CD8-positive, alpha-beta memory T cell (primary cell): ENCODE measurements at regions not wholly inside any gene's neighbourhood (a gene's known extent, or its start where the extent isn't known, plus 50 kb on each side); places are given as distances from the start of the nearest gene placed in this dataset.

Source experiments
- CTCF ChIA-PET: fragments of 350-600 bp; sonication (Branson Sonifier 250); formaldehyde crosslinking; loops from one replicate; lab custom pipeline; 2021; ENCODE audit warnings: antibody characterized with exemption; lab: Charles Lee
- POLR2A ChIA-PET: fragments of 350-600 bp; sonication (Branson Sonifier 250); formaldehyde crosslinking; loops from one replicate; lab custom pipeline; 2021; ENCODE audit warnings: antibody characterized with exemption; lab: Charles Lee
- DNase-seq, 5 donors: peaks; one replicate each; pipeline versions ENCODE4 v3.0.0 to v3.0.0-alpha.2; 2020 to 2022; ENCODE audit warnings: mixed read lengths in 1 of 5
- H3K27ac ChIP-seq: one replicate; pipeline ENCODE4 v1.7.0; 2013; ENCODE audit warnings: low read depth, mild to moderate bottlenecking, low read length, moderate library complexity
- H3K27me3 ChIP-seq: 2 replicates; pipeline ENCODE4 v1.7.0; 2013; ENCODE audit warnings: low read length, mild to moderate bottlenecking; ENCODE audit not compliant: insufficient read depth, poor library complexity, severe bottlenecking
- H3K36me3 ChIP-seq: 2 replicates; pipeline ENCODE4 v1.7.0; 2013; ENCODE audit warnings: mild to moderate bottlenecking, low read length, moderate library complexity; ENCODE audit not compliant: insufficient read depth
- H3K4me1 ChIP-seq: 2 replicates; pipeline ENCODE4 v1.7.0; 2013; ENCODE audit warnings: mild to moderate bottlenecking, low read length, moderate library complexity; ENCODE audit not compliant: insufficient read depth
- H3K4me3 ChIP-seq: 2 replicates; pipeline ENCODE4 v1.7.0; 2013; ENCODE audit warnings: mild to moderate bottlenecking, low read length
- H3K9me3 ChIP-seq: 2 replicates; pipeline ENCODE4 v1.7.0; 2013; ENCODE audit warnings: mild to moderate bottlenecking, low read length
- H3K27ac Mint-ChIP-seq, 8 donors: one replicate each; pipeline ENCODE4 v1.8.0; 2020 to 2021; ENCODE audit warnings: mixed read lengths in 8 of 8, mild to moderate bottlenecking in 6 of 8, inconsistent platforms in 3 of 8, moderate library complexity in 3 of 8
- H3K27me3 Mint-ChIP-seq, 2 donors: one replicate each; pipeline ENCODE4 v1.8.0; 2020 to 2021; ENCODE audit warnings: mixed read lengths in 2 of 2, mild to moderate bottlenecking in 1 of 2, moderate library complexity in 1 of 2
- H3K36me3 Mint-ChIP-seq, 3 donors: one replicate each; pipeline ENCODE4 v1.8.0; 2020 to 2021; ENCODE audit warnings: mixed read lengths in 3 of 3, inconsistent platforms in 1 of 3, mild to moderate bottlenecking in 1 of 3
- H3K4me1 Mint-ChIP-seq, 3 donors: one replicate each; pipeline ENCODE4 v1.8.0; 2020 to 2021; ENCODE audit warnings: mixed read lengths in 3 of 3, inconsistent platforms in 1 of 3, mild to moderate bottlenecking in 1 of 3
- H3K4me3 Mint-ChIP-seq, 7 donors: one replicate each; pipeline ENCODE4 v1.8.0; 2020 to 2021; ENCODE audit warnings: mixed read lengths in 7 of 7, mild to moderate bottlenecking in 6 of 7, moderate library complexity in 4 of 7, inconsistent platforms in 2 of 7
- H3K9me3 Mint-ChIP-seq, 5 donors: one replicate each; pipeline ENCODE4 v1.8.0; 2020 to 2022; ENCODE audit warnings: mixed read lengths in 5 of 5, mild to moderate bottlenecking in 3 of 5, moderate library complexity in 2 of 5, inconsistent platforms in 1 of 5

GRCh38 chr14:89495718-89496117, 78.7 kb upstream of the FOXN3 start:
- Histone ChIP-seq H3K4me1 (no peaks in the 10 kb centered on the region), H3K27me3 (no peaks in the 10 kb centered on the region), H3K27ac (no peak overlapping the region), H3K4me3 (no peak overlapping the region), H3K36me3 (peaks cover 8% of the 10 kb centered on the region), H3K9me3 (no peaks in the 10 kb centered on the region)
- no peaks in the 10 kb centered on the region for H3K27me3 Mint-ChIP-seq
- no peak for DNase-seq
- peaks cover 0 to 14% (median 2%) of the 10 kb centered on the region in 3 donors for H3K36me3 Mint-ChIP-seq
- POLR2A ChIA-PET, result no interaction called here
- CTCF ChIA-PET, result no interaction called here
- H3K4me3 Mint-ChIP-seq, result no peak overlapping the region
- H3K9me3 Mint-ChIP-seq, result no peaks in the 10 kb centered on the region
- H3K27ac Mint-ChIP-seq, result peak overlapping the region in 4 of 8 donors; percentile 40 to 63 (median 50)
- peaks cover 22 to 53% (median 51%) of the 10 kb centered on the region in 3 donors for H3K4me1 Mint-ChIP-seq

GRCh38 chr14:89493877-89494634, 77.0 kb upstream of the FOXN3 start:
- no peaks in the 10 kb centered on the region for H3K4me1 ChIP-seq
- H3K4me3 ChIP-seq, result no peak overlapping the region
- H3K4me1 Mint-ChIP-seq, result peaks cover 24 to 68% (median 56%) of the 10 kb centered on the region in 3 donors
- no peaks in the 10 kb centered on the region for H3K9me3 ChIP-seq
- ChIA-PET CTCF (interaction anchor here (0.6 to 1.7 kb wide), 4 partner anchors 10 to 129 kb away, joined by 3 to 6 read pairs (median 4); no protein-coding TSS in a partner anchor), POLR2A (no interaction called here)
- peaks cover 0 to 12% (median 2%) of the 10 kb centered on the region in 3 donors for H3K36me3 Mint-ChIP-seq
- no peaks in the 10 kb centered on the region for H3K9me3 Mint-ChIP-seq
- H3K27me3 ChIP-seq, result no peaks in the 10 kb centered on the region
- H3K27ac Mint-ChIP-seq, result peak overlapping the region in 3 of 8 donors; percentile 21 to 70 (median 54)
- no peak overlapping the region for H3K4me3 Mint-ChIP-seq
- no peaks in the 10 kb centered on the region for H3K36me3 ChIP-seq
- H3K27me3 Mint-ChIP-seq, result no peaks in the 10 kb centered on the region
- H3K27ac ChIP-seq, result no peak overlapping the region
- no peak for DNase-seq

- Mint-ChIP-seq H3K4me1 (peaks cover 24 to 74% (median 56%) of the 10 kb centered on the region in 3 donors), H3K27me3 (no peaks in the 10 kb centered on the region), H3K36me3 (peaks cover 0 to 10% (median 2%) of the 10 kb centered on the region in 3 donors), H3K27ac (peak overlapping the region in 1 of 8 donors; percentile 70), H3K9me3 (no peaks in the 10 kb centered on the region), H3K4me3 (no peak overlapping the region)
- Histone ChIP-seq H3K27ac (no peak overlapping the region), H3K4me3 (no peak overlapping the region), H3K36me3 (no peaks in the 10 kb centered on the region), H3K9me3 (no peaks in the 10 kb centered on the region), H3K27me3 (no peaks in the 10 kb centered on the region), H3K4me1 (no peaks in the 10 kb centered on the region)
- CTCF ChIA-PET, result interaction anchor here (0.6 to 1.4 kb wide), 3 partner anchors 9 to 129 kb away, joined by 3 to 4 read pairs (median 3); no protein-coding TSS in a partner anchor
- POLR2A ChIA-PET, result no interaction called here
- no peak for DNase-seq
Measured at GRCh38 chr14:89493406-89493805, 76.4 kb upstream of the FOXN3 start.

GRCh38 chr14:89491711-89492381, 74.8 kb upstream of the FOXN3 start:
- ChIA-PET POLR2A (no interaction called here), CTCF (no interaction called here)
- no peaks in the 10 kb centered on the region for H3K9me3 ChIP-seq
- H3K27ac ChIP-seq, result no peak overlapping the region
- H3K4me3 Mint-ChIP-seq, result no peak overlapping the region
- peak overlapping the region in 1 of 8 donors; percentile 43 for H3K27ac Mint-ChIP-seq
- H3K4me1 ChIP-seq, result no peaks in the 10 kb centered on the region
- DNase-seq, result no peak
- peaks cover 27 to 73% (median 61%) of the 10 kb centered on the region in 3 donors for H3K4me1 Mint-ChIP-seq
- H3K36me3 Mint-ChIP-seq, result peaks cover 0 to 13% (median 4%) of the 10 kb centered on the region in 3 donors
- no peaks in the 10 kb centered on the region for H3K9me3 Mint-ChIP-seq
- H3K27me3 ChIP-seq, result no peaks in the 10 kb centered on the region
- H3K27me3 Mint-ChIP-seq, result peaks cover 0 to 1% of the 10 kb centered on the region in 2 donors
- no peak overlapping the region for H3K4me3 ChIP-seq
- H3K36me3 ChIP-seq, result no peaks in the 10 kb centered on the region

- Mint-ChIP-seq H3K27ac (no peak overlapping the region), H3K4me3 (no peak overlapping the region), H3K36me3 (peaks cover 0 to 21% (median 12%) of the 10 kb centered on the region in 3 donors), H3K9me3 (no peaks in the 10 kb centered on the region), H3K27me3 (peaks cover 0 to 1% of the 10 kb centered on the region in 2 donors), H3K4me1 (peaks cover 32 to 70% (median 58%) of the 10 kb centered on the region in 3 donors)
- Histone ChIP-seq H3K4me1 (no peaks in the 10 kb centered on the region), H3K27me3 (no peaks in the 10 kb centered on the region), H3K36me3 (no peaks in the 10 kb centered on the region), H3K27ac (no peak overlapping the region), H3K4me3 (no peak overlapping the region), H3K9me3 (no peaks in the 10 kb centered on the region)
- CTCF ChIA-PET, result no interaction called here
- DNase-seq, result no peak
- POLR2A ChIA-PET, result no interaction called here
Measured at GRCh38 chr14:89490466-89490865, 73.4 kb upstream of the FOXN3 start.

GRCh38 chr14:89489761-89490437, 72.9 kb upstream of the FOXN3 start:
- Histone ChIP-seq H3K36me3 (no peaks in the 10 kb centered on the region), H3K9me3 (no peaks in the 10 kb centered on the region), H3K27me3 (no peaks in the 10 kb centered on the region), H3K4me1 (no peaks in the 10 kb centered on the region), H3K4me3 (no peak overlapping the region), H3K27ac (no peak overlapping the region)
- ChIA-PET CTCF (no interaction called here), POLR2A (interaction anchor here (0.5 kb wide), 1 partner anchor 35 kb away, joined by 6 read pairs; no protein-coding TSS in a partner anchor)
- H3K4me1 Mint-ChIP-seq, result peaks cover 32 to 69% (median 52%) of the 10 kb centered on the region in 3 donors
- H3K27ac Mint-ChIP-seq, result no peak overlapping the region
- no peak for DNase-seq
- H3K36me3 Mint-ChIP-seq, result peaks cover 0 to 24% (median 15%) of the 10 kb centered on the region in 3 donors
- no peak overlapping the region for H3K4me3 Mint-ChIP-seq
- H3K27me3 Mint-ChIP-seq, result peaks cover 0 to 1% of the 10 kb centered on the region in 2 donors
- H3K9me3 Mint-ChIP-seq, result no peaks in the 10 kb centered on the region

- Histone ChIP-seq H3K4me3 (no peak overlapping the region), H3K9me3 (no peaks in the 10 kb centered on the region), H3K27ac (no peak overlapping the region), H3K36me3 (no peaks in the 10 kb centered on the region), H3K27me3 (no peaks in the 10 kb centered on the region), H3K4me1 (no peaks in the 10 kb centered on the region)
- Mint-ChIP-seq H3K9me3 (no peaks in the 10 kb centered on the region), H3K27ac (no peak overlapping the region), H3K27me3 (peaks cover 0 to 3% of the 10 kb centered on the region in 2 donors), H3K36me3 (peaks cover 0 to 36% (median 19%) of the 10 kb centered on the region in 3 donors), H3K4me3 (no peak overlapping the region), H3K4me1 (peaks cover 22 to 50% (median 35%) of the 10 kb centered on the region in 3 donors)
- POLR2A ChIA-PET, result no interaction called here
- CTCF ChIA-PET, result no interaction called here
- DNase-seq, result no peak
Measured at GRCh38 chr14:89486961-89487360, 69.9 kb upstream of the FOXN3 start.
